ENCODE measurements at regions not wholly inside any gene's neighbourhood (a gene's known extent, or its start where the extent isn't known, plus 50 kb on each side); places are given as distances from the start of the nearest gene placed in this dataset.

GRCh38 chr5:164038128-164038783, 532.8 kb downstream of the MAT2B start:
- ATAC-seq (ENCODE audit: low FRiP score) (no peak), DNase-seq (no peak)
- 66 to 68% methylated on average over 3 of the region's 3 CpGs for WGBS, 2 donors
- intact Hi-C loops (cut with DNase I): no loop called here
- Histone ChIP-seq H3K9me3 (ENCODE audit: control insufficient read depth, low read length) (no peaks in the 10 kb centered on the region), H3K36me3 (ENCODE audit: control insufficient read depth in 1 of 2, insufficient read depth in 2 of 2, low read length in 1 of 2) (no peaks in the 10 kb centered on the region), H3K27ac (ENCODE audit: low read depth in 1 of 2, low read length in 2 of 2) (no peak overlapping the region), H3K4me3 (ENCODE audit: low read length in 2 of 2) (no peak overlapping the region), H3K27me3 (ENCODE audit: control insufficient read depth in 1 of 2, insufficient read depth in 2 of 2, low read length in 1 of 2) (no peaks in the 10 kb centered on the region), H3K4me1 (ENCODE audit: control insufficient read depth in 1 of 2, insufficient read depth in 2 of 2, low read length in 2 of 2) (no peaks in the 10 kb centered on the region)

- Histone ChIP-seq H3K27me3 (ENCODE audit: control insufficient read depth in 1 of 2, insufficient read depth in 2 of 2, low read length in 1 of 2) (no peaks in the 10 kb centered on the region), H3K36me3 (ENCODE audit: control insufficient read depth in 1 of 2, insufficient read depth in 2 of 2, low read length in 1 of 2) (no peaks in the 10 kb centered on the region), H3K4me3 (ENCODE audit: low read length in 2 of 2) (no peak overlapping the region), H3K4me1 (ENCODE audit: control insufficient read depth in 1 of 2, insufficient read depth in 2 of 2, low read length in 2 of 2) (no peaks in the 10 kb centered on the region), H3K9me3 (ENCODE audit: control insufficient read depth, low read length) (no peaks in the 10 kb centered on the region), H3K27ac (ENCODE audit: low read depth in 1 of 2, low read length in 2 of 2) (no peak overlapping the region)
- WGBS, 2 donors: 94 to 97% methylated on average over 1 of the region's 1 CpG
- no peak for ATAC-seq (ENCODE audit: low FRiP score)
- intact Hi-C loops (cut with DNase I): no loop called here
- no peak for DNase-seq
Observed at GRCh38 chr5:164041105-164041504, 535.7 kb downstream of the MAT2B start.

- H3K27me3 ChIP-seq (ENCODE audit: control insufficient read depth in 1 of 2, insufficient read depth in 2 of 2, low read length in 1 of 2): no peaks in the 10 kb centered on the region
- H3K9me3 ChIP-seq (ENCODE audit: control insufficient read depth, low read length): no peaks in the 10 kb centered on the region
- ATAC-seq (ENCODE audit: low FRiP score) (no peak), DNase-seq (no peak)
- WGBS, 2 donors: 54 to 59% methylated on average over 2 of the region's 2 CpGs
- no peaks in the 10 kb centered on the region for H3K4me1 ChIP-seq (ENCODE audit: control insufficient read depth in 1 of 2, insufficient read depth in 2 of 2, low read length in 2 of 2)
- H3K27ac ChIP-seq (ENCODE audit: low read depth in 1 of 2, low read length in 2 of 2): no peak overlapping the region
- H3K36me3 ChIP-seq (ENCODE audit: control insufficient read depth in 1 of 2, insufficient read depth in 2 of 2, low read length in 1 of 2): no peaks in the 10 kb centered on the region
- intact Hi-C loops (cut with DNase I): no loop called here
- no peak overlapping the region for H3K4me3 ChIP-seq (ENCODE audit: low read length in 2 of 2)
Observed at GRCh38 chr5:164048359-164048926, 543.0 kb downstream of the MAT2B start.

- H3K36me3 ChIP-seq (ENCODE audit: control insufficient read depth in 1 of 2, insufficient read depth in 2 of 2, low read length in 1 of 2): no peaks in the 10 kb centered on the region
- no peaks in the 10 kb centered on the region for H3K9me3 ChIP-seq (ENCODE audit: control insufficient read depth, low read length)
- no peaks in the 10 kb centered on the region for H3K27me3 ChIP-seq (ENCODE audit: control insufficient read depth in 1 of 2, insufficient read depth in 2 of 2, low read length in 1 of 2)
- ATAC-seq (ENCODE audit: low FRiP score): no peak
- no peak overlapping the region for H3K4me3 ChIP-seq (ENCODE audit: low read length in 2 of 2)
- intact Hi-C loops (cut with DNase I): no loop called here
- DNase-seq: no peak
- no peak overlapping the region for H3K27ac ChIP-seq (ENCODE audit: low read depth in 1 of 2, low read length in 2 of 2)
- WGBS, 2 donors: 10 to 13% methylated on average over 1 of the region's 1 CpG
- H3K4me1 ChIP-seq (ENCODE audit: control insufficient read depth in 1 of 2, insufficient read depth in 2 of 2, low read length in 2 of 2): peaks cover 0 to 2% of the 10 kb centered on the region in 2 donors
Observed at GRCh38 chr5:164051745-164052144, 546.3 kb downstream of the MAT2B start.

- no peak overlapping the region for H3K4me3 ChIP-seq (ENCODE audit: low read length in 2 of 2)
- H3K9me3 ChIP-seq (ENCODE audit: control insufficient read depth, low read length): no peaks in the 10 kb centered on the region
- ATAC-seq (ENCODE audit: low FRiP score) (no peak), DNase-seq (no peak)
- H3K27me3 ChIP-seq (ENCODE audit: control insufficient read depth in 1 of 2, insufficient read depth in 2 of 2, low read length in 1 of 2): no peaks in the 10 kb centered on the region
- H3K4me1 ChIP-seq (ENCODE audit: control insufficient read depth in 1 of 2, insufficient read depth in 2 of 2, low read length in 2 of 2): peaks cover 0 to 2% of the 10 kb centered on the region in 2 donors
- intact Hi-C loops (cut with DNase I): no loop called here
- 42 to 52% methylated on average over 3 of the region's 3 CpGs for WGBS, 2 donors
- H3K36me3 ChIP-seq (ENCODE audit: control insufficient read depth in 1 of 2, insufficient read depth in 2 of 2, low read length in 1 of 2): no peaks in the 10 kb centered on the region
- no peak overlapping the region for H3K27ac ChIP-seq (ENCODE audit: low read depth in 1 of 2, low read length in 2 of 2)
Observed at GRCh38 chr5:164052536-164053093, 547.2 kb downstream of the MAT2B start.

- H3K9me3 ChIP-seq (ENCODE audit: control insufficient read depth, low read length): no peaks in the 10 kb centered on the region
- H3K36me3 ChIP-seq (ENCODE audit: control insufficient read depth in 1 of 2, insufficient read depth in 2 of 2, low read length in 1 of 2): no peaks in the 10 kb centered on the region
- WGBS, 2 donors: 20 to 56% methylated on average over 1 of the region's 1 CpG
- no peak overlapping the region for H3K4me3 ChIP-seq (ENCODE audit: low read length in 2 of 2)
- ATAC-seq (ENCODE audit: low FRiP score): no peak
- H3K4me1 ChIP-seq (ENCODE audit: control insufficient read depth in 1 of 2, insufficient read depth in 2 of 2, low read length in 2 of 2): peaks cover 0 to 2% of the 10 kb centered on the region in 2 donors
- no peak for DNase-seq
- intact Hi-C loops (cut with DNase I): no loop called here
- H3K27me3 ChIP-seq (ENCODE audit: control insufficient read depth in 1 of 2, insufficient read depth in 2 of 2, low read length in 1 of 2): no peaks in the 10 kb centered on the region
- H3K27ac ChIP-seq (ENCODE audit: low read depth in 1 of 2, low read length in 2 of 2): no peak overlapping the region
Observed at GRCh38 chr5:164053123-164053522, 547.7 kb downstream of the MAT2B start.

- DNase-seq (no peak), ATAC-seq (ENCODE audit: low FRiP score) (no peak)
- Histone ChIP-seq H3K4me1 (ENCODE audit: control insufficient read depth in 1 of 2, insufficient read depth in 2 of 2, low read length in 2 of 2) (peaks cover 0 to 2% of the 10 kb centered on the region in 2 donors), H3K4me3 (ENCODE audit: low read length in 2 of 2) (no peak overlapping the region), H3K27me3 (ENCODE audit: control insufficient read depth in 1 of 2, insufficient read depth in 2 of 2, low read length in 1 of 2) (no peaks in the 10 kb centered on the region), H3K36me3 (ENCODE audit: control insufficient read depth in 1 of 2, insufficient read depth in 2 of 2, low read length in 1 of 2) (no peaks in the 10 kb centered on the region), H3K9me3 (ENCODE audit: control insufficient read depth, low read length) (no peaks in the 10 kb centered on the region), H3K27ac (ENCODE audit: low read depth in 1 of 2, low read length in 2 of 2) (no peak overlapping the region)
- 49 to 61% methylated on average over 2 of the region's 2 CpGs for WGBS, 2 donors
- intact Hi-C loops (cut with DNase I): no loop called here
Observed at GRCh38 chr5:164054461-164054860, 549.0 kb downstream of the MAT2B start.

- no peaks in the 10 kb centered on the region for H3K36me3 ChIP-seq (ENCODE audit: control insufficient read depth in 1 of 2, insufficient read depth in 2 of 2, low read length in 1 of 2)
- H3K27me3 ChIP-seq (ENCODE audit: control insufficient read depth in 1 of 2, insufficient read depth in 2 of 2, low read length in 1 of 2): no peaks in the 10 kb centered on the region
- peaks cover 0 to 2% of the 10 kb centered on the region in 2 donors for H3K4me1 ChIP-seq (ENCODE audit: control insufficient read depth in 1 of 2, insufficient read depth in 2 of 2, low read length in 2 of 2)
- 71 to 78% methylated on average over 2 of the region's 2 CpGs for whole genome bisulfite sequencing, 2 donors
- intact Hi-C loops (cut with DNase I): no loop called here
- H3K9me3 ChIP-seq (ENCODE audit: control insufficient read depth, low read length): no peaks in the 10 kb centered on the region
- DNase-seq (no peak), ATAC-seq (ENCODE audit: low FRiP score) (no peak)
- H3K4me3 ChIP-seq (ENCODE audit: low read length in 2 of 2): no peak overlapping the region
- H3K27ac ChIP-seq (ENCODE audit: low read depth in 1 of 2, low read length in 2 of 2): no peak overlapping the region
Observed at GRCh38 chr5:164057121-164057520, 551.7 kb downstream of the MAT2B start.

GRCh38 chr5:164058621-164059020, 553.2 kb downstream of the MAT2B start:
- Histone ChIP-seq H3K4me3 (ENCODE audit: low read length in 2 of 2) (no peak overlapping the region), H3K36me3 (ENCODE audit: control insufficient read depth in 1 of 2, insufficient read depth in 2 of 2, low read length in 1 of 2) (no peaks in the 10 kb centered on the region), H3K4me1 (ENCODE audit: control insufficient read depth in 1 of 2, insufficient read depth in 2 of 2, low read length in 2 of 2) (peaks cover 0 to 2% of the 10 kb centered on the region in 2 donors), H3K9me3 (ENCODE audit: control insufficient read depth, low read length) (no peaks in the 10 kb centered on the region), H3K27ac (ENCODE audit: low read depth in 1 of 2, low read length in 2 of 2) (no peak overlapping the region), H3K27me3 (ENCODE audit: control insufficient read depth in 1 of 2, insufficient read depth in 2 of 2, low read length in 1 of 2) (no peaks in the 10 kb centered on the region)
- intact Hi-C loops (cut with DNase I): no loop called here
- DNase-seq (no peak), ATAC-seq (ENCODE audit: low FRiP score) (no peak)
- 49 to 74% methylated on average over 3 of the region's 3 CpGs for WGBS, 2 donors

Measured in aorta (tissue), 5 donors.